Esophagus squamous epithelium (tissue), 5 donors: ENCODE measurements at regions not wholly inside any gene's neighbourhood (a gene's known extent, or its start where the extent isn't known, plus 50 kb on each side); places are given as distances from the start of the nearest gene placed in this dataset.

Experiments
- DNase-seq: peaks from one replicate; lab custom pipeline; 2025; lab: John Stamatoyannopoulos, UW
- H3K27ac ChIP-seq, 4 donors: fragments of 200-600 bp; sonication (generic); one replicate each; pipeline ENCODE4 v1.5.1; 2016 to 2019; ENCODE audit warnings: mild to moderate bottlenecking in 1 of 4
- H3K27me3 ChIP-seq, 4 donors: fragments of 200-600 bp; sonication (generic); 1 replicate in 3 of 4; 2 replicates in 1 of 4; pipeline versions ENCODE4 v1.5.1 to v1.6.0; 2017 to 2021; ENCODE audit warnings: antibody characterized with exemption in 1 of 4
- H3K36me3 ChIP-seq, 3 donors: fragments of 200-600 bp; sonication (generic); one replicate each; pipeline ENCODE4 v1.5.1; 2016 to 2019
- H3K4me1 ChIP-seq, 3 donors: fragments of 200-600 bp; sonication (generic); one replicate each; pipeline ENCODE4 v1.5.1; 2017 to 2019
- H3K4me3 ChIP-seq, 4 donors: fragments of 200-600 bp; sonication (generic); 1 replicate in 3 of 4; 2 replicates in 1 of 4; pipeline ENCODE4 v1.5.1; 2016 to 2019; ENCODE audit warnings: mild to moderate bottlenecking in 2 of 4, moderate library complexity in 1 of 4
- H3K9me3 ChIP-seq, 3 donors: fragments of 200-600 bp; sonication (generic); one replicate each; pipeline ENCODE4 v1.5.1; 2016 to 2019
- CTCF ChIP-seq, 6 experiments: fragments of 450-650 bp in 4 of 6; fragments of 200-600 bp in 2 of 6; sonication (generic) in 2 of 6; IDR thresholded peaks; one replicate each; pipeline ENCODE4 v1.5.1; 2016 to 2019; ENCODE audit warnings: antibody characterized with exemption in 6 of 6, mild to moderate bottlenecking in 4 of 6, moderate library complexity in 4 of 6
- POLR2A ChIP-seq, 4 donors: fragments of 450-650 bp; IDR thresholded peaks; one replicate each; pipeline ENCODE4 v1.6.1; 2017; ENCODE audit warnings: antibody characterized with exemption in 4 of 4, mild to moderate bottlenecking in 4 of 4, moderate library complexity in 3 of 4
- WGBS, 2 donors: methylation state at CpG; one replicate each; pipeline ENCODE4 v1.1.5; 2018; 5-methylcytosine and 5-hydroxymethylcytosine counted together
- intact Hi-C: fragments of 100-400 bp; cut with DNase I; formaldehyde crosslinking; loops from one replicate; pipeline ENCODE4 v1.15.0; 2022
- donor health status: DM: yes; HTN: yes; CAD: no.

- WGBS, 2 donors = 64 to 79% methylated on average over 2 of the region's 2 CpGs
- Histone ChIP-seq H3K4me3 (no peak overlapping the region), H3K4me1 (no peaks in the 10 kb centered on the region), H3K36me3 (no peaks in the 10 kb centered on the region), H3K27me3 (no peaks in the 10 kb centered on the region), H3K9me3 (peaks cover 0 to 3% (median 0%) of the 10 kb centered on the region in 3 donors), H3K27ac (no peak overlapping the region)
- DNase-seq = no peak
- intact Hi-C loops = no loop called here
- TF ChIP-seq CTCF (IDR thresholded peaks at IDR 0.05) (no peak), POLR2A (IDR thresholded peaks at IDR 0.05) (no peak)
Observed at GRCh38 chr14:28436821-28437220, 329.8 kb upstream of the FOXG1 start.

- no peaks in the 10 kb centered on the region for H3K27me3 ChIP-seq
- H3K36me3 ChIP-seq = no peaks in the 10 kb centered on the region
- TF ChIP-seq CTCF (IDR thresholded peaks at IDR 0.05) (no peak), POLR2A (IDR thresholded peaks at IDR 0.05) (no peak)
- no peaks in the 10 kb centered on the region for H3K4me1 ChIP-seq
- H3K4me3 ChIP-seq = no peak overlapping the region
- H3K9me3 ChIP-seq = peaks cover 0 to 4% (median 0%) of the 10 kb centered on the region in 3 donors
- H3K27ac ChIP-seq = no peak overlapping the region
- intact Hi-C loops = no loop called here
- no peak for DNase-seq
- WGBS, 2 donors = 52 to 56% methylated on average over 7 of the region's 7 CpGs
Observed at GRCh38 chr14:28461389-28461788, 305.2 kb upstream of the FOXG1 start.

GRCh38 chr14:28467611-28468010, 299.0 kb upstream of the FOXG1 start:
- Histone ChIP-seq H3K27ac (no peak overlapping the region), H3K27me3 (no peaks in the 10 kb centered on the region), H3K4me3 (no peak overlapping the region), H3K4me1 (no peaks in the 10 kb centered on the region), H3K36me3 (no peaks in the 10 kb centered on the region), H3K9me3 (peaks cover 0 to 9% (median 0%) of the 10 kb centered on the region in 3 donors)
- TF ChIP-seq CTCF (IDR thresholded peaks at IDR 0.05) (no peak), POLR2A (IDR thresholded peaks at IDR 0.05) (no peak)
- DNase-seq = no peak
- 40% methylated on average over 1 of the region's 4 CpGs; no CpG with 5 or more reads in 1 of the 2 donors for WGBS, 2 donors
- intact Hi-C loops = no loop called here

GRCh38 chr14:28468191-28469151, 298.1 kb upstream of the FOXG1 start:
- no peaks in the 10 kb centered on the region for H3K36me3 ChIP-seq
- TF ChIP-seq POLR2A (IDR thresholded peaks at IDR 0.05) (no peak), CTCF (IDR thresholded peaks at IDR 0.05) (no peak)
- 50% methylated on average over 1 of the region's 2 CpGs; no CpG with 5 or more reads in 1 of the 2 donors for WGBS, 2 donors
- H3K4me1 ChIP-seq = no peaks in the 10 kb centered on the region
- H3K27ac ChIP-seq = no peak overlapping the region
- intact Hi-C loops = no loop called here
- no peak overlapping the region for H3K4me3 ChIP-seq
- H3K27me3 ChIP-seq = no peaks in the 10 kb centered on the region
- no peak for DNase-seq
- peaks cover 0 to 9% (median 0%) of the 10 kb centered on the region in 3 donors for H3K9me3 ChIP-seq
